HS-5 (cell line): ENCODE measurements at regions not wholly inside any gene's neighbourhood (a gene's known extent, or its start where the extent isn't known, plus 50 kb on each side); places are given as distances from the start of the nearest gene placed in this dataset.

ENCODE experiments used
- DNase-seq: peaks from one replicate; pipeline ENCODE4 v3.0.0-alpha.2; 2012; ENCODE audit warnings: low read depth

GRCh38 chr5:121199216-121199999, 652.3 kb upstream of the FTMT start:
- DNase-seq = peak; percentile 20

GRCh38 chr5:121218086-121218485, 633.6 kb upstream of the FTMT start:
- no peak for DNase-seq

- no peak for DNase-seq
Observed at GRCh38 chr5:121221483-121221882, 630.2 kb upstream of the FTMT start.

- DNase-seq = no peak
Observed at GRCh38 chr5:121226765-121227164, 624.9 kb upstream of the FTMT start.

GRCh38 chr5:121239951-121240350, 611.7 kb upstream of the FTMT start:
- DNase-seq = no peak

- DNase-seq = no peak
Observed at GRCh38 chr5:121246971-121247370, 604.7 kb upstream of the FTMT start.

- DNase-seq = peak; percentile 44
Observed at GRCh38 chr5:121251954-121252353, 599.7 kb upstream of the FTMT start.

- DNase-seq = no peak
Observed at GRCh38 chr5:121257621-121258020, 594.1 kb upstream of the FTMT start.

GRCh38 chr5:121263456-121263855, 588.2 kb upstream of the FTMT start:
- DNase-seq = no peak

- no peak for DNase-seq
Observed at GRCh38 chr5:121264605-121265004, 587.1 kb upstream of the FTMT start.

GRCh38 chr5:121271546-121271945, 580.1 kb upstream of the FTMT start:
- no peak for DNase-seq

- DNase-seq = peak; percentile 92
Observed at GRCh38 chr5:121273833-121274433, 577.7 kb upstream of the FTMT start.

GRCh38 chr5:121279801-121280200, 571.9 kb upstream of the FTMT start:
- DNase-seq = no peak

- DNase-seq = no peak
Observed at GRCh38 chr5:121285801-121286521, 565.7 kb upstream of the FTMT start.

- DNase-seq = no peak
Observed at GRCh38 chr5:121288781-121289180, 562.9 kb upstream of the FTMT start.

GRCh38 chr5:121292664-121293063, 559.0 kb upstream of the FTMT start:
- no peak for DNase-seq

GRCh38 chr5:121296356-121296755, 555.3 kb upstream of the FTMT start:
- no peak for DNase-seq

GRCh38 chr5:121299153-121299552, 552.5 kb upstream of the FTMT start:
- no peak for DNase-seq

- no peak for DNase-seq
Observed at GRCh38 chr5:121304838-121305237, 546.8 kb upstream of the FTMT start.

GRCh38 chr5:121313886-121314285, 537.8 kb upstream of the FTMT start:
- DNase-seq = no peak

GRCh38 chr5:121315786-121316185, 535.9 kb upstream of the FTMT start:
- no peak for DNase-seq

- DNase-seq = no peak
Observed at GRCh38 chr5:121319292-121319691, 532.4 kb upstream of the FTMT start.

GRCh38 chr5:121325930-121326329, 525.8 kb upstream of the FTMT start:
- DNase-seq = no peak
